SU-DHL-6 (cell line): ENCODE measurements at regions not wholly inside any gene's neighbourhood (a gene's known extent, or its start where the extent isn't known, plus 50 kb on each side); places are given as distances from the start of the nearest gene placed in this dataset.

Source experiments
- H2AFZ ChIP-seq: fragments of 200-600 bp; sonication (generic); 2 replicates; pipeline ENCODE4 v1.6.1; 2014; ENCODE audit warnings: low read depth, mild to moderate bottlenecking, moderate library complexity, mixed read lengths, antibody characterized with exemption, low read length; ENCODE audit not compliant: severe bottlenecking
- H3F3A ChIP-seq: fragments of 200-600 bp; shearing (Covaris generic); 2 replicates; pipeline ENCODE4 v1.6.0; 2016; ENCODE audit warnings: antibody characterized with exemption, mild to moderate bottlenecking; ENCODE audit not compliant: insufficient read depth
- H3K27ac ChIP-seq: fragments of 200-600 bp; sonication (generic); 2 replicates; pipeline ENCODE4 v1.5.1; 2016; ENCODE audit warnings: low read depth, mild to moderate bottlenecking, low read length, moderate library complexity, mixed read lengths
- H3K27me3 ChIP-seq: fragments of 200-600 bp; sonication (generic), shearing (Covaris generic); 2 replicates; pipeline ENCODE4 v1.6.0; 2014; ENCODE audit warnings: mild to moderate bottlenecking, low read length
- H3K36me3 ChIP-seq: fragments of 200-600 bp; sonication (generic); 2 replicates; pipeline ENCODE4 v1.6.1; 2014; ENCODE audit warnings: mild to moderate bottlenecking, low read length, mixed read lengths
- H3K4me2 ChIP-seq: fragments of 300-600, 200-600 bp; shearing (Covaris generic), sonication (generic); 2 replicates; pipeline ENCODE4 v1.6.0; 2014; ENCODE audit warnings: low read length, low read depth, mild to moderate bottlenecking; ENCODE audit not compliant: poor library complexity, severe bottlenecking
- H3K4me3 ChIP-seq: fragments of 200-600 bp; sonication (generic); 2 replicates; pipeline ENCODE4 v1.5.1; 2014; ENCODE audit warnings: antibody characterized with exemption, low read length, mild to moderate bottlenecking, mixed read lengths; ENCODE audit not compliant: insufficient read depth, poor library complexity, severe bottlenecking
- H3K79me2 ChIP-seq: fragments of 200-600 bp; sonication (generic); 2 replicates; pipeline ENCODE4 v1.6.1; 2014; ENCODE audit warnings: mild to moderate bottlenecking, low read length, moderate library complexity; ENCODE audit not compliant: insufficient read depth
- H3K9ac ChIP-seq: fragments of 200-600 bp; sonication (generic); 2 replicates; pipeline ENCODE4 v1.7.0; 2014; ENCODE audit warnings: mild to moderate bottlenecking, low read length
- H3K9me2 ChIP-seq: fragments of 200-600 bp; sonication (generic); replicated peaks from 2 replicates; pipeline ENCODE4 v1.6.1; 2014; ENCODE audit warnings: low read length; ENCODE audit not compliant: insufficient read depth
- H3K9me3 ChIP-seq: fragments of 200-600 bp; sonication (generic); 2 replicates; pipeline ENCODE4 v1.6.1; 2014; ENCODE audit warnings: low read length, mixed read lengths; ENCODE audit not compliant: insufficient read depth
- H4K20me1 ChIP-seq: fragments of 200-600 bp; sonication (generic); 2 replicates; pipeline ENCODE4 v1.6.1; 2014; ENCODE audit warnings: low read depth, mild to moderate bottlenecking, antibody characterized with exemption, low read length, moderate library complexity, mixed read lengths
- CTCF ChIP-seq: fragments of 200-600 bp; sonication (generic); IDR thresholded peaks from one replicate; pipeline ENCODE4 v1.5.1; 2017; ENCODE audit warnings: antibody characterized with exemption, mild to moderate bottlenecking, low read length, moderate library complexity; ENCODE audit not compliant: insufficient read depth, poor library complexity, severe bottlenecking
- EZH2phosphoT487 ChIP-seq: fragments of 200-600 bp; sonication (generic), shearing (Covaris generic); conservative IDR thresholded peaks from 2 replicates; pipeline ENCODE4 v1.6.1; 2018; ENCODE audit warnings: mild to moderate bottlenecking, antibody characterized with exemption, low read length, moderate library complexity, mixed read lengths

- Histone ChIP-seq H3K36me3 (no peaks in the 10 kb centered on the region), H3K9ac (no peak overlapping the region), H3K79me2 (no peaks in the 10 kb centered on the region), H3K9me2 (no peaks in the 10 kb centered on the region), H3K27ac (no peak overlapping the region), H3K9me3 (no peaks in the 10 kb centered on the region), H3K27me3 (no peaks in the 10 kb centered on the region), H3K4me2 (no peak overlapping the region), H4K20me1 (no peaks in the 10 kb centered on the region), H2AFZ (no peak overlapping the region), H3K4me3 (no peak overlapping the region), H3F3A (peaks cover 4% of the 10 kb centered on the region; the same call in 1 of the 2 replicates)
- TF ChIP-seq CTCF (no peak), EZH2phosphoT487 (no peak)
These were observed 82.9 kb downstream of the OGFRL1 start for GRCh38 chr6:71371559-71371958.

GRCh38 chr6:71373943-71374342 is 85.3 kb downstream of the OGFRL1 start:
- Histone ChIP-seq H3K9me2 (no peaks in the 10 kb centered on the region), H3K79me2 (no peaks in the 10 kb centered on the region), H2AFZ (no peak overlapping the region), H3K4me2 (no peak overlapping the region), H3K27ac (no peak overlapping the region), H3K36me3 (no peaks in the 10 kb centered on the region), H3K9me3 (no peaks in the 10 kb centered on the region), H3K27me3 (no peaks in the 10 kb centered on the region), H3F3A (no peaks in the 10 kb centered on the region), H3K4me3 (no peak overlapping the region), H4K20me1 (no peaks in the 10 kb centered on the region), H3K9ac (no peak overlapping the region)
- TF ChIP-seq CTCF (no peak), EZH2phosphoT487 (no peak)

- no peaks in the 10 kb centered on the region for H3K27me3 ChIP-seq
- no peak overlapping the region for H3K4me3 ChIP-seq
- H3K36me3 ChIP-seq = no peaks in the 10 kb centered on the region
- H3K4me2 ChIP-seq = no peak overlapping the region
- H3K9me3 ChIP-seq = no peaks in the 10 kb centered on the region
- no peaks in the 10 kb centered on the region for H3K79me2 ChIP-seq
- TF ChIP-seq EZH2phosphoT487 (no peak), CTCF (no peak)
- H2AFZ ChIP-seq = no peak overlapping the region
- H3K9ac ChIP-seq = no peak overlapping the region
- H3K27ac ChIP-seq = no peak overlapping the region
- no peaks in the 10 kb centered on the region for H3F3A ChIP-seq
- no peaks in the 10 kb centered on the region for H4K20me1 ChIP-seq
- H3K9me2 ChIP-seq = no peaks in the 10 kb centered on the region
These were observed 87.1 kb downstream of the OGFRL1 start for GRCh38 chr6:71375676-71376075.
